Body of pancreas (tissue), 4 donors: ENCODE measurements at regions not wholly inside any gene's neighbourhood (a gene's known extent, or its start where the extent isn't known, plus 50 kb on each side); places are given as distances from the start of the nearest gene placed in this dataset.

Experiments
- ATAC-seq: fragments of 150-250 bp; one replicate; pipeline ENCODE4 v1.9.1; 2016
- DNase-seq, 4 donors: peaks; one replicate each; pipeline ENCODE4 v3.0.0-alpha.2; 2019
- H3K27ac ChIP-seq, 4 donors: fragments of 200-600 bp; sonication (generic); 1 replicate in 3 of 4; 2 replicates in 1 of 4; pipeline versions ENCODE4 v1.5.1 to v1.6.1; 2016 to 2019; ENCODE audit warnings: mild to moderate bottlenecking in 1 of 4, mixed read lengths in 1 of 4, moderate library complexity in 1 of 4
- H3K27me3 ChIP-seq, 2 donors: fragments of 200-600 bp; sonication (generic); one replicate each; pipeline ENCODE4 v1.6.0; 2016; ENCODE audit warnings: mild to moderate bottlenecking in 1 of 2
- H3K36me3 ChIP-seq, 2 donors: fragments of 200-600 bp; sonication (generic); replicated peaks in 1 of 2; 2 replicates each; pipeline ENCODE4 v1.5.1; 2016; ENCODE audit warnings: low read depth in 2 of 2; ENCODE audit not compliant: insufficient read depth in 1 of 2
- H3K4me1 ChIP-seq: fragments of 200-600 bp; sonication (generic); one replicate; pipeline ENCODE4 v1.6.0; 2016
- H3K4me3 ChIP-seq, 2 donors: fragments of 200-600 bp; sonication (generic); 1 replicate in 1 of 2; 2 replicates in 1 of 2; pipeline ENCODE4 v1.5.1; 2016 to 2019
- H3K9me3 ChIP-seq, 3 donors: fragments of 200-600 bp; sonication (generic); 1 replicate in 2 of 3; 2 replicates in 1 of 3; pipeline ENCODE4 v1.5.1; 2016
- POLR2A ChIP-seq, 3 donors: fragments of 450-650 bp; IDR thresholded peaks; one replicate each; pipeline ENCODE4 v1.6.1; 2016; ENCODE audit warnings: antibody characterized with exemption in 3 of 3, mild to moderate bottlenecking in 2 of 3
- WGBS, 2 donors: methylation state at CpG; one replicate each; pipeline ENCODE4 v1.1.5; 2017; 5-methylcytosine and 5-hydroxymethylcytosine counted together
- intact Hi-C: fragments of 100-400 bp; cut with DNase I; formaldehyde crosslinking; loops from one replicate; pipeline ENCODE4 v1.15.1; 2023
- TF ChIP-seq, protein P1 (sequence below), 7 experiments: fragments of 450-650 bp in 4 of 7; fragments of 200-600 bp in 3 of 7; sonication (generic) in 3 of 7; IDR thresholded peaks; one replicate each; pipeline ENCODE4 v1.5.1; 2016 to 2019; ENCODE audit warnings: antibody characterized with exemption in 7 of 7

- no peaks in the 10 kb centered on the region for H3K27me3 ChIP-seq
Observed at GRCh38 chr4:112767386-112767785, 130.4 kb downstream of the LARP7 start.

DNA sequence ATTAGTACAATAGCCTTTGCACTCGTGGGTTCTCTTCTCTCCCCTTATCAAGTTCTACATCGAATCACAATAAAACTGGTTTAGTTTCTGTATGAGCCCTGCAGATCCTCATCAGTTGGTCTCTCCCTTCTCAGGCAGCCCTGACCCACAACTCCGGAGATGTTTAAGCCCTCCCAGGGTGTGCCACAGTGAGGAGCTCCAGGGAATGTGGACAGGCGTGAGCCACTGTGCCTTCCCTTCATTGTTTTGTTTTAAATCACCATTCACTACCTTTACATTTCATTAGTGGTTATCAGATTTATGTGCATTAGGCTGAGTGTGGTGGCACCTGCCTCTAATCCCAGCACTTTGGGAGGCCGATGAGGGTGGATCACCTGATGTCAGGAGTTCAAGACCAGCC is 133.2 kb downstream of the LARP7 start:
- H3K36me3 ChIP-seq, result no peaks in the 10 kb centered on the region
- no peak for DNase-seq
- H3K27me3 ChIP-seq, result no peaks in the 10 kb centered on the region
- no peak overlapping the region for H3K27ac ChIP-seq
- no peak for ATAC-seq
- no peak for TF ChIP-seq POLR2A (IDR thresholded peaks at IDR 0.05)
- TF ChIP-seq, protein P1, sequence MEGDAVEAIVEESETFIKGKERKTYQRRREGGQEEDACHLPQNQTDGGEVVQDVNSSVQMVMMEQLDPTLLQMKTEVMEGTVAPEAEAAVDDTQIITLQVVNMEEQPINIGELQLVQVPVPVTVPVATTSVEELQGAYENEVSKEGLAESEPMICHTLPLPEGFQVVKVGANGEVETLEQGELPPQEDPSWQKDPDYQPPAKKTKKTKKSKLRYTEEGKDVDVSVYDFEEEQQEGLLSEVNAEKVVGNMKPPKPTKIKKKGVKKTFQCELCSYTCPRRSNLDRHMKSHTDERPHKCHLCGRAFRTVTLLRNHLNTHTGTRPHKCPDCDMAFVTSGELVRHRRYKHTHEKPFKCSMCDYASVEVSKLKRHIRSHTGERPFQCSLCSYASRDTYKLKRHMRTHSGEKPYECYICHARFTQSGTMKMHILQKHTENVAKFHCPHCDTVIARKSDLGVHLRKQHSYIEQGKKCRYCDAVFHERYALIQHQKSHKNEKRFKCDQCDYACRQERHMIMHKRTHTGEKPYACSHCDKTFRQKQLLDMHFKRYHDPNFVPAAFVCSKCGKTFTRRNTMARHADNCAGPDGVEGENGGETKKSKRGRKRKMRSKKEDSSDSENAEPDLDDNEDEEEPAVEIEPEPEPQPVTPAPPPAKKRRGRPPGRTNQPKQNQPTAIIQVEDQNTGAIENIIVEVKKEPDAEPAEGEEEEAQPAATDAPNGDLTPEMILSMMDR (IDR thresholded peaks at IDR 0.05), result no peak
- 40 to 62% methylated on average over 5 of the region's 5 CpGs for WGBS, 2 donors
- no peaks in the 10 kb centered on the region for H3K9me3 ChIP-seq
- intact Hi-C loops, result no loop called here
- H3K4me1 ChIP-seq, result no peaks in the 10 kb centered on the region
- H3K4me3 ChIP-seq, result no peak overlapping the region

More at GRCh38 chr4:112767386-112767785, 130.4 kb downstream of the LARP7 start:
- TF ChIP-seq, protein P1 (IDR thresholded peaks at IDR 0.05), result no peak
- no peak for TF ChIP-seq POLR2A (IDR thresholded peaks at IDR 0.05)
- no peak for ATAC-seq
- 73 to 79% methylated on average over 6 of the region's 6 CpGs for WGBS, 2 donors
- H3K4me3 ChIP-seq, result no peak overlapping the region
- H3K27ac ChIP-seq, result no peak overlapping the region
- DNase-seq, result no peak
- no peaks in the 10 kb centered on the region for H3K36me3 ChIP-seq
- no peaks in the 10 kb centered on the region for H3K9me3 ChIP-seq
- no peaks in the 10 kb centered on the region for H3K4me1 ChIP-seq
- intact Hi-C loops, result no loop called here

GRCh38 chr4:112775801-112776200 is 138.9 kb downstream of the LARP7 start:
- ATAC-seq, result no peak
- WGBS, 2 donors, result 62% methylated on average over 7 of the region's 7 CpGs

GRCh38 chr4:112776535-112776934 is 139.6 kb downstream of the LARP7 start:
- intact Hi-C loops, result no loop called here
- no peaks in the 10 kb centered on the region for H3K27me3 ChIP-seq
- TF ChIP-seq, protein P1 (IDR thresholded peaks at IDR 0.05), result no peak
- TF ChIP-seq POLR2A (IDR thresholded peaks at IDR 0.05), result no peak
- H3K9me3 ChIP-seq, result no peaks in the 10 kb centered on the region
- DNase-seq, result no peak
- no peak overlapping the region for H3K4me3 ChIP-seq
- H3K4me1 ChIP-seq, result no peaks in the 10 kb centered on the region
- ATAC-seq, result no peak
- 57 to 84% methylated on average over 1 of the region's 1 CpG for WGBS, 2 donors
- H3K36me3 ChIP-seq, result no peaks in the 10 kb centered on the region
- H3K27ac ChIP-seq, result no peak overlapping the region

More at GRCh38 chr4:112775801-112776200, 138.9 kb downstream of the LARP7 start:
- H3K27ac ChIP-seq, result no peak overlapping the region
- no peaks in the 10 kb centered on the region for H3K4me1 ChIP-seq
- no peaks in the 10 kb centered on the region for H3K9me3 ChIP-seq
- no peaks in the 10 kb centered on the region for H3K27me3 ChIP-seq
- TF ChIP-seq POLR2A (IDR thresholded peaks at IDR 0.05), result no peak
- TF ChIP-seq, protein P1 (IDR thresholded peaks at IDR 0.05), result no peak
- intact Hi-C loops, result no loop called here
- no peak for DNase-seq
- no peaks in the 10 kb centered on the region for H3K36me3 ChIP-seq
- no peak overlapping the region for H3K4me3 ChIP-seq

DNA sequence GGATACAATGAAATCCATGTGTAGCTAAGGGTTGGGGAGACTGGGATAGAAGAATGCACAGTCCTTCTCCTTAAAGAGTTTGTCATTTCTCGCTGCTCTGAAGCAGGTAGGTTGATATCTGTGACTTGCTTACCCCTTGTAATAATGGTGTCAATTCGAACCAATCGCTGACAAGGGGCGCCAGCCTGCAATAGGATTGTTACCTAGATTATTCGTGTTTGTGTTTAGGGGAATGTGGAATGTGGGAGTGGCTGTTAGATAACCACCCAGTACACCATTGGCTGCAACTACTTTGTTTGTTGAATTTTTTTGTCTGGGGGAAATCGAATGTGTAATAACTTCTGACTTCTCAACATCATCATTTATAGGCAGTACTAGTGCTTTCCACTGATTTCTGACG is 141.6 kb downstream of the LARP7 start:
- Histone ChIP-seq H3K27me3 (no peaks in the 10 kb centered on the region), H3K4me3 (no peak overlapping the region), H3K27ac (no peak overlapping the region), H3K36me3 (no peaks in the 10 kb centered on the region), H3K9me3 (no peaks in the 10 kb centered on the region), H3K4me1 (no peaks in the 10 kb centered on the region)
- WGBS, 2 donors, result 53 to 72% methylated on average over 7 of the region's 7 CpGs
- no peak for ATAC-seq
- no peak for DNase-seq
- intact Hi-C loops, result no loop called here
- TF ChIP-seq, protein P1 (IDR thresholded peaks at IDR 0.05), result no peak
- TF ChIP-seq POLR2A (IDR thresholded peaks at IDR 0.05), result no peak
